Neural progenitor cell (in vitro differentiated cells): ENCODE measurements at regions not wholly inside any gene's neighbourhood (a gene's known extent, or its start where the extent isn't known, plus 50 kb on each side); places are given as distances from the start of the nearest gene placed in this dataset.
"Not testable (repeated sequence)": the region's sequence is repeated elsewhere in the genome, so short reads cannot be mapped to it uniquely, and the experiment has no call there.

Source experiments
- DNase-seq: peaks from one replicate; pipeline ENCODE4 v3.0.0-alpha.2; 2016; ENCODE audit warnings: low spot score
- H2AFZ ChIP-seq: fragments of 200-600 bp; sonication (generic); replicated peaks from 2 replicates; pipeline ENCODE4 v1.6.1; 2016; ENCODE audit warnings: antibody characterized with exemption
- H3F3A ChIP-seq: fragments of 200-600 bp; sonication (generic); 2 replicates; pipeline ENCODE4 v1.6.1; 2016; ENCODE audit warnings: antibody characterized with exemption, low read depth
- H3K27ac ChIP-seq: fragments of 200-600 bp; sonication (generic); 2 replicates; pipeline ENCODE4 v1.5.1; 2016; ENCODE audit warnings: mild to moderate bottlenecking
- H3K27me3 ChIP-seq: fragments of 200-600 bp; sonication (generic); 2 replicates; pipeline ENCODE4 v1.6.1; 2016; ENCODE audit warnings: mild to moderate bottlenecking, moderate library complexity
- H3K36me3 ChIP-seq: fragments of 200-600 bp; sonication (generic); 2 replicates; pipeline ENCODE4 v1.5.1; 2016
- H3K4me1 ChIP-seq: fragments of 200-600 bp; sonication (generic); 2 replicates; pipeline ENCODE4 v1.6.1; 2016; ENCODE audit warnings: mixed run types
- H3K4me2 ChIP-seq: fragments of 200-600 bp; sonication (generic); 2 replicates; pipeline ENCODE4 v1.6.1; 2016
- H3K4me3 ChIP-seq: fragments of 200-600 bp; sonication (generic); 2 replicates; pipeline ENCODE4 v1.5.1; 2016
- H3K79me2 ChIP-seq: fragments of 200-600 bp; sonication (generic); 2 replicates; pipeline ENCODE4 v1.6.1; 2016; ENCODE audit warnings: low read depth
- H3K9ac ChIP-seq: fragments of 200-600 bp; sonication (generic); 2 replicates; pipeline ENCODE4 v1.6.1; 2016
- H3K9me3 ChIP-seq: fragments of 200-600 bp; sonication (generic); 2 replicates; pipeline ENCODE4 v1.5.1; 2016; ENCODE audit warnings: low read depth
- H4K20me1 ChIP-seq: fragments of 200-600 bp; sonication (generic); 2 replicates; pipeline ENCODE4 v1.6.1; 2016; ENCODE audit warnings: low read depth
- H3K27ac Mint-ChIP-seq: 3 replicates; pipeline ENCODE4 v1.8.0; 2021; ENCODE audit warnings: mixed read lengths
- H3K27me3 Mint-ChIP-seq: 2 replicates; pipeline ENCODE4 v1.8.0; 2022; ENCODE audit warnings: low read depth, mild to moderate bottlenecking, inconsistent platforms, moderate library complexity, mixed read lengths; ENCODE audit not compliant: insufficient read depth
- H3K36me3 Mint-ChIP-seq: 3 replicates; pipeline ENCODE4 v1.8.0; 2021; ENCODE audit warnings: mixed read lengths
- H3K4me1 Mint-ChIP-seq: 3 replicates; pipeline ENCODE4 v1.8.0; 2021; ENCODE audit warnings: mixed read lengths
- H3K4me3 Mint-ChIP-seq: 3 replicates; pipeline ENCODE4 v1.8.0; 2021; ENCODE audit warnings: mild to moderate bottlenecking, moderate library complexity, mixed read lengths
- H3K9me3 Mint-ChIP-seq: 3 replicates; pipeline ENCODE4 v1.8.0; 2020; ENCODE audit warnings: mixed read lengths
- EZH2 ChIP-seq: fragments of 200-600 bp; sonication (generic); IDR thresholded peaks from 2 replicates; pipeline ENCODE4 v1.6.1; 2017; ENCODE audit warnings: antibody characterized with exemption, mild to moderate bottlenecking, moderate library complexity
- EZH2phosphoT487 ChIP-seq: fragments of 200-600 bp; sonication (generic); IDR thresholded peaks from 2 replicates; pipeline ENCODE4 v1.6.1; 2017; ENCODE audit warnings: antibody characterized with exemption
- TF ChIP-seq, protein P1 (sequence below): fragments of 200-600 bp; sonication (generic); IDR thresholded peaks from 2 replicates; pipeline ENCODE4 v1.5.1; 2017; ENCODE audit warnings: antibody characterized with exemption, mild to moderate bottlenecking

DNA sequence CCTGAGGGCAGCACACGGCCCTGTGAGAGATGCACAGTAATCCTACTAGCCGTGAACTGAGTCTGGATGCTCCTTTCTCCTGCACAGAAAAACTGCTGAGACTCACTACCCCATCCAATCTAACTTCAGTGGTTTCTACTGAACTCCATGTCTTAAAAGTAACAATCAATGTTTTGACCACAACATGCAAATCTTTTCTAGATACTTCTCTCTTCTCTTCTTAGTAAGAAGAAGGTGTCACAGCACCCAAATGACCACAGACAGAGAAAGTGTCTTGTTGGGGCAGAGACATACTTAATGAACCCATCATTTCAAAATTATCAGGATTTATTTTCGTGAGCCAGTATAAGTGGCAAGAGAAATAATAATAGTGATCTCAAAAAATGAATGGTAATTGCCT lies 285.8 kb upstream of the MEF2C start:
- H3K36me3 ChIP-seq = no peaks in the 10 kb centered on the region
- no peaks in the 10 kb centered on the region for H4K20me1 ChIP-seq
- H3K9ac ChIP-seq = no peak overlapping the region
- H3K36me3 Mint-ChIP-seq = no peaks in the 10 kb centered on the region
- no peak overlapping the region for H3K4me3 ChIP-seq
- TF ChIP-seq EZH2phosphoT487 (no peak), EZH2 (no peak)
- TF ChIP-seq, protein P1, sequence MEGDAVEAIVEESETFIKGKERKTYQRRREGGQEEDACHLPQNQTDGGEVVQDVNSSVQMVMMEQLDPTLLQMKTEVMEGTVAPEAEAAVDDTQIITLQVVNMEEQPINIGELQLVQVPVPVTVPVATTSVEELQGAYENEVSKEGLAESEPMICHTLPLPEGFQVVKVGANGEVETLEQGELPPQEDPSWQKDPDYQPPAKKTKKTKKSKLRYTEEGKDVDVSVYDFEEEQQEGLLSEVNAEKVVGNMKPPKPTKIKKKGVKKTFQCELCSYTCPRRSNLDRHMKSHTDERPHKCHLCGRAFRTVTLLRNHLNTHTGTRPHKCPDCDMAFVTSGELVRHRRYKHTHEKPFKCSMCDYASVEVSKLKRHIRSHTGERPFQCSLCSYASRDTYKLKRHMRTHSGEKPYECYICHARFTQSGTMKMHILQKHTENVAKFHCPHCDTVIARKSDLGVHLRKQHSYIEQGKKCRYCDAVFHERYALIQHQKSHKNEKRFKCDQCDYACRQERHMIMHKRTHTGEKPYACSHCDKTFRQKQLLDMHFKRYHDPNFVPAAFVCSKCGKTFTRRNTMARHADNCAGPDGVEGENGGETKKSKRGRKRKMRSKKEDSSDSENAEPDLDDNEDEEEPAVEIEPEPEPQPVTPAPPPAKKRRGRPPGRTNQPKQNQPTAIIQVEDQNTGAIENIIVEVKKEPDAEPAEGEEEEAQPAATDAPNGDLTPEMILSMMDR = no peak
- H3K27me3 ChIP-seq = no peaks in the 10 kb centered on the region
- H2AFZ ChIP-seq = no peak overlapping the region
- H3K27ac Mint-ChIP-seq = no peak overlapping the region
- no peak overlapping the region for H3K4me3 Mint-ChIP-seq
- DNase-seq = no peak
- no peaks in the 10 kb centered on the region for H3K79me2 ChIP-seq
- no peaks in the 10 kb centered on the region for H3K4me1 Mint-ChIP-seq
- H3K27ac ChIP-seq = no peak overlapping the region
- H3K4me1 ChIP-seq = no peaks in the 10 kb centered on the region
- H3K4me2 ChIP-seq = no peak overlapping the region
- H3K9me3 ChIP-seq = no peaks in the 10 kb centered on the region
- H3F3A ChIP-seq = no peaks in the 10 kb centered on the region
- no peaks in the 10 kb centered on the region for H3K9me3 Mint-ChIP-seq
- peaks cover 2% of the 10 kb centered on the region for H3K27me3 Mint-ChIP-seq

DNA sequence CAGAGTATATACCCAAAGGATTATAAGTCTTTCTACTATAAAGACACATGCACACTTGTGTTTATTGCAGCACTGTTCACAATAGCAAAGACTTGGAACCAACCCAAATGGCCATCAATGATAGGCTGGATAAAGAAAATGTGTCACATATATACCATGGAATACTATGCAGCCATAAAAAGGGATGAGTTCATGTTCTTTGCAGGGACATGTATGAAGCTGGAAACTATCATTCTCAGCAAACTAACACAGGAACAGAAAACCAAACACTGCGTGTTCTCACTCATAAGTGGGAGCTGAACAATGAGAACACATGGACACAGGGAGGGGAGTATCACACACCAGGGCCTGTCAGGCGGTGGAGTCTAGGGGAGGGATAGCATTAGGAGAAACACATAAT lies 281.7 kb upstream of the MEF2C start:
- H3K9me3 Mint-ChIP-seq, H3K27ac ChIP-seq, H3K79me2 ChIP-seq, DNase-seq, H3F3A ChIP-seq, H3K9me3 ChIP-seq, H3K4me3 ChIP-seq, H3K4me1 ChIP-seq, H2AFZ ChIP-seq, H3K27me3 ChIP-seq, H3K4me2 ChIP-seq, H3K27me3 Mint-ChIP-seq, H3K4me3 Mint-ChIP-seq, H3K4me1 Mint-ChIP-seq, H3K36me3 Mint-ChIP-seq, H3K36me3 ChIP-seq, H3K9ac ChIP-seq, H3K27ac Mint-ChIP-seq, H4K20me1 ChIP-seq: not testable (repeated sequence)

DNA sequence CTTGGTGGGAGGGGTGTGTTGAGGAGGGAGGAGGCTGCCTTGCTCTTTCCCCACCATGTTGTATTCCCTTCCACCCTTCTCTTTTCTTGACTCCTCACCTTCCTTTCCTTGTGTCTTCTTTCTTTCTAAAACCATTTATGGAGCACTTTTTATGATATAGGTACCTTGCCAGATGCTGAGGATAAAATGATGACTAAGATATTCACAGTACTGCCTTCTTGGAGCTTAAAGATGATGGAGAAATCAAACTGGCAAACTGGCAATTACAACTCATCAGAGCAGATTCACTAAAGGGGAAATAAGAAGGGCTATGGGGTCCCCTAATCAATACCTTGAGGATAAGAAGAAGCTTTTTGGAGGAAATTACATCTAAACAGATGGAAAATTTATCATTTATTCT lies 273.2 kb upstream of the MEF2C start:
- TF ChIP-seq EZH2 (no peak), EZH2phosphoT487 (no peak)
- TF ChIP-seq, protein P1 = no peak
- DNase-seq = no peak
- no peaks in the 10 kb centered on the region for H3K36me3 ChIP-seq
- no peak overlapping the region for H3K27ac Mint-ChIP-seq
- H3K9me3 ChIP-seq = no peaks in the 10 kb centered on the region
- H3K27me3 Mint-ChIP-seq = no peaks in the 10 kb centered on the region
- H3K4me2 ChIP-seq = no peak overlapping the region
- H3K4me3 Mint-ChIP-seq = no peak overlapping the region
- H3K4me1 ChIP-seq = no peaks in the 10 kb centered on the region
- H3K27ac ChIP-seq = no peak overlapping the region
- H3K4me3 ChIP-seq = no peak overlapping the region
- no peak overlapping the region for H2AFZ ChIP-seq
- no peaks in the 10 kb centered on the region for H3K4me1 Mint-ChIP-seq
- no peaks in the 10 kb centered on the region for H3K36me3 Mint-ChIP-seq
- H4K20me1 ChIP-seq = no peaks in the 10 kb centered on the region
- no peaks in the 10 kb centered on the region for H3K27me3 ChIP-seq
- H3K79me2 ChIP-seq = no peaks in the 10 kb centered on the region
- H3F3A ChIP-seq = no peaks in the 10 kb centered on the region
- no peak overlapping the region for H3K9ac ChIP-seq
- no peaks in the 10 kb centered on the region for H3K9me3 Mint-ChIP-seq

DNA sequence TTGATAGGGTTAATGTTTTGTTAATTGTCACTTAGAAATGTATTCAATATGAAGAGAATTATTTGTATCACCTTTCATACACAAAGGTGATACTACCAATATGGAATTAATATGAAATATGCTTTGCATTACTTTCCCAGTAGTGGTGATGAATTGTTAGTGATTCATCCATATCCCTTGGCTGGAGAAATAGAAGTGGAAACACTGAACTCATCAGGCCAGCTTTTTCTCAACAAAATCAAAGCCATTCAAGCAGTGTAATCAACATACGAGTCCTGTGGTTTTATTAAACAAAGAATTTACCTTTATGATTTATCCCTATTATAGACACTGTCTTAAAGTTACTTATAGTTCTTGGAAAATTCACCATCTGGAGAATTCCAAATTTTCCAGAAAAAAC lies 264.0 kb upstream of the MEF2C start:
- Histone ChIP-seq H2AFZ (no peak overlapping the region), H3K4me3 (no peak overlapping the region), H4K20me1 (no peaks in the 10 kb centered on the region), H3K9me3 (no peaks in the 10 kb centered on the region), H3K36me3 (no peaks in the 10 kb centered on the region), H3K27ac (no peak overlapping the region), H3K79me2 (no peaks in the 10 kb centered on the region), H3K9ac (no peak overlapping the region), H3F3A (no peaks in the 10 kb centered on the region), H3K4me2 (no peak overlapping the region), H3K4me1 (no peaks in the 10 kb centered on the region), H3K27me3 (no peaks in the 10 kb centered on the region)
- Mint-ChIP-seq H3K4me3 (no peak overlapping the region), H3K9me3 (no peaks in the 10 kb centered on the region), H3K27ac (no peak overlapping the region), H3K4me1 (no peaks in the 10 kb centered on the region), H3K27me3 (no peaks in the 10 kb centered on the region), H3K36me3 (no peaks in the 10 kb centered on the region)
- TF ChIP-seq, protein P1 = no peak
- no peak for TF ChIP-seq EZH2
- DNase-seq = no peak
